ENCODE measurements at regions not wholly inside any gene's neighbourhood (a gene's known extent, or its start where the extent isn't known, plus 50 kb on each side); places are given as distances from the start of the nearest gene placed in this dataset.

- TF ChIP-seq USF2 (IDR thresholded peaks at IDR 0.05; ENCODE audit: low read depth, low read length) (no peak), USF2 (CRISPR knock-in tag; IDR thresholded peaks at IDR 0.05; ENCODE audit: borderline replicate concordance) (no peak), POLR2G (IDR thresholded peaks at IDR 0.05; ENCODE audit: low read depth, low read length) (no peak), HOXA7 (CRISPR knock-in tag; IDR thresholded peaks at IDR 0.05) (no peak), ZNF143 (CRISPR knock-in tag; IDR thresholded peaks at IDR 0.05) (no peak), GLI4 (CRISPR knock-in tag; IDR thresholded peaks at IDR 0.05; ENCODE audit: borderline replicate concordance) (no peak), ATM (IDR thresholded peaks at IDR 0.05; ENCODE audit: borderline replicate concordance) (no peak), CTCF (CRISPR knock-in tag; IDR thresholded peaks at IDR 0.05) (no peak)
- TF ChIP-seq, protein P1, sequence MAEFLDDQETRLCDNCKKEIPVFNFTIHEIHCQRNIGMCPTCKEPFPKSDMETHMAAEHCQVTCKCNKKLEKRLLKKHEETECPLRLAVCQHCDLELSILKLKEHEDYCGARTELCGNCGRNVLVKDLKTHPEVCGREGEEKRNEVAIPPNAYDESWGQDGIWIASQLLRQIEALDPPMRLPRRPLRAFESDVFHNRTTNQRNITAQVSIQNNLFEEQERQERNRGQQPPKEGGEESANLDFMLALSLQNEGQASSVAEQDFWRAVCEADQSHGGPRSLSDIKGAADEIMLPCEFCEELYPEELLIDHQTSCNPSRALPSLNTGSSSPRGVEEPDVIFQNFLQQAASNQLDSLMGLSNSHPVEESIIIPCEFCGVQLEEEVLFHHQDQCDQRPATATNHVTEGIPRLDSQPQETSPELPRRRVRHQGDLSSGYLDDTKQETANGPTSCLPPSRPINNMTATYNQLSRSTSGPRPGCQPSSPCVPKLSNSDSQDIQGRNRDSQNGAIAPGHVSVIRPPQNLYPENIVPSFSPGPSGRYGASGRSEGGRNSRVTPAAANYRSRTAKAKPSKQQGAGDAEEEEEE (CRISPR knock-in tag; IDR thresholded peaks at IDR 0.05; ENCODE audit: borderline replicate concordance): no peak
Observed at GRCh38 chr12:59080101-59080500, 159.8 kb upstream of the LRIG3 start.

Measured in HepG2 (cell line).